Psoas muscle (tissue), 7 donors: ENCODE measurements at regions not wholly inside any gene's neighbourhood (a gene's known extent, or its start where the extent isn't known, plus 50 kb on each side); places are given as distances from the start of the nearest gene placed in this dataset.

Experiments
- ATAC-seq, 4 donors: fragments of 200-7000 bp; cut with Tn5 transposase; one replicate each; pipeline ENCODE4 v1.9.1; 2020; ENCODE audit warnings: moderate library complexity in 3 of 4, mild to moderate bottlenecking in 2 of 4
- DNase-seq, 2 donors: peaks; one replicate each; pipeline ENCODE4 v3.0.0-alpha.2; 2020
- H3K27ac ChIP-seq: fragments of 200-600 bp; one replicate; pipeline ENCODE4 v1.8.0; 2022
- H3K27me3 ChIP-seq, 3 donors: fragments of 200-600 bp in 1 of 3; one replicate each; pipeline versions ENCODE4 v1.6.1 to v1.8.0; 2013 to 2022; ENCODE audit warnings: low read length in 2 of 3, mild to moderate bottlenecking in 2 of 3, moderate library complexity in 1 of 3; ENCODE audit not compliant: insufficient read depth in 3 of 3
- H3K36me3 ChIP-seq, 2 donors: fragments of 200-600 bp in 1 of 2; one replicate each; pipeline versions ENCODE4 v1.6.1 to v1.8.0; 2013 to 2022; ENCODE audit warnings: low read depth in 1 of 2, mild to moderate bottlenecking in 1 of 2, moderate library complexity in 1 of 2; ENCODE audit not compliant: insufficient read depth in 1 of 2
- H3K4me1 ChIP-seq: fragments of 200-600 bp; one replicate; pipeline ENCODE4 v1.8.0; 2022
- H3K4me3 ChIP-seq: fragments of 200-600 bp; one replicate; pipeline ENCODE4 v1.8.0; 2022; ENCODE audit warnings: mild to moderate bottlenecking
- H3K9me3 ChIP-seq: fragments of 200-600 bp; one replicate; pipeline ENCODE4 v1.8.0; 2022
- WGBS, 3 donors: extraction: QIAGEN DNeasy Blood & Tissue Kit; methylation state at CpG; one replicate each; pipeline versions ENCODE4 v1.1.6 to v1.1.7; 2013; 5-methylcytosine and 5-hydroxymethylcytosine counted together
- intact Hi-C, 2 donors: fragments of 100-400 bp; cut with DNase I; formaldehyde crosslinking; loops; one replicate each; pipeline versions ENCODE4 v1.11.0 to v1.14.2; 2022
- TF ChIP-seq, protein P1 (sequence below): fragments of 200-600 bp; IDR thresholded peaks from one replicate; pipeline ENCODE4 v1.8.0; 2022; ENCODE audit warnings: antibody characterized with exemption
- donor health status: healthy with polysubstance abuse.
- donor health status: DM: no; HTN: no; CAD: no; lungs with moderate emphysema.
- donor health status: Bipolar disorder and iron deficiency.
- donor health status: healthy.
- donor health status: DM: yes; HTN: yes; CAD: no.
- donor health status: DM: no; HTN: no; CAD: no.
- donor health status: DM: yes; HTN: yes; CAD: no.

DNA sequence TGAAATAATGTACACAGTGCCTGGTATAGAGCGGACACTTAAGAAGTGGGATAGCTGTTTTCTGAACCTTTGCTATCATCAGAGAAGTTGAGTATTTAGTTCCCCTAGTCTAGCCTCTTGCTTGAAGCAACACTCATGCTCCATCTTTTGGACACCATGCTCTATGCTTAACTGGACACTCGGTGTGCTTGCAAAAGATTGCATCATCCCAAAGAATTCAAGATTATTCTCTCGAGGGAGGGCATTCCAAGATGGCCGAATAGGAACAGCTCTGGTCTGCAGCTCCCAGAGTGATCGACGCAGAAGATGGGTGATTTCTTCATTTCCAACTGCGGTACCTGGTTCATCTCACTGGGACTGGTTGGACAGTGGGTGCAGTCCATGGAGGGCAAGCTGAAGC, 143.9 kb upstream of the FSHR start:
- intact Hi-C loops, result no loop called here
- DNase-seq (no peak), ATAC-seq (no peak)
- no peaks in the 10 kb centered on the region for H3K9me3 ChIP-seq
- H3K4me1 ChIP-seq, result no peaks in the 10 kb centered on the region
- TF ChIP-seq, protein P1, sequence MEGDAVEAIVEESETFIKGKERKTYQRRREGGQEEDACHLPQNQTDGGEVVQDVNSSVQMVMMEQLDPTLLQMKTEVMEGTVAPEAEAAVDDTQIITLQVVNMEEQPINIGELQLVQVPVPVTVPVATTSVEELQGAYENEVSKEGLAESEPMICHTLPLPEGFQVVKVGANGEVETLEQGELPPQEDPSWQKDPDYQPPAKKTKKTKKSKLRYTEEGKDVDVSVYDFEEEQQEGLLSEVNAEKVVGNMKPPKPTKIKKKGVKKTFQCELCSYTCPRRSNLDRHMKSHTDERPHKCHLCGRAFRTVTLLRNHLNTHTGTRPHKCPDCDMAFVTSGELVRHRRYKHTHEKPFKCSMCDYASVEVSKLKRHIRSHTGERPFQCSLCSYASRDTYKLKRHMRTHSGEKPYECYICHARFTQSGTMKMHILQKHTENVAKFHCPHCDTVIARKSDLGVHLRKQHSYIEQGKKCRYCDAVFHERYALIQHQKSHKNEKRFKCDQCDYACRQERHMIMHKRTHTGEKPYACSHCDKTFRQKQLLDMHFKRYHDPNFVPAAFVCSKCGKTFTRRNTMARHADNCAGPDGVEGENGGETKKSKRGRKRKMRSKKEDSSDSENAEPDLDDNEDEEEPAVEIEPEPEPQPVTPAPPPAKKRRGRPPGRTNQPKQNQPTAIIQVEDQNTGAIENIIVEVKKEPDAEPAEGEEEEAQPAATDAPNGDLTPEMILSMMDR, result no peak
- no peaks in the 10 kb centered on the region for H3K27me3 ChIP-seq
- no peak overlapping the region for H3K4me3 ChIP-seq
- no peak overlapping the region for H3K27ac ChIP-seq
- WGBS, 3 donors, result 87 to 89% (median 89%) methylated on average over 7 of the region's 7 CpGs
- H3K36me3 ChIP-seq, result no peaks in the 10 kb centered on the region

- Histone ChIP-seq H3K4me1 (no peaks in the 10 kb centered on the region), H3K36me3 (no peaks in the 10 kb centered on the region), H3K4me3 (no peak overlapping the region), H3K27me3 (no peaks in the 10 kb centered on the region), H3K9me3 (no peaks in the 10 kb centered on the region), H3K27ac (no peak overlapping the region)
- no peak for DNase-seq
- TF ChIP-seq, protein P1, result no peak
- intact Hi-C loops, result no loop called here
- no peak for ATAC-seq
- WGBS, 3 donors, result 69 to 72% (median 72%) methylated on average over 6 of the region's 6 CpGs
Observed at GRCh38 chr2:49296107-49296867, 142.0 kb upstream of the FSHR start.

GRCh38 chr2:49294225-49294624, 139.9 kb upstream of the FSHR start:
- DNase-seq, result no peak
- Histone ChIP-seq H3K27me3 (no peaks in the 10 kb centered on the region), H3K27ac (no peak overlapping the region), H3K36me3 (no peaks in the 10 kb centered on the region), H3K4me1 (no peaks in the 10 kb centered on the region), H3K4me3 (no peak overlapping the region), H3K9me3 (no peaks in the 10 kb centered on the region)
- intact Hi-C loops, result no loop called here
- no peak for ATAC-seq
- TF ChIP-seq, protein P1, result no peak

DNA sequence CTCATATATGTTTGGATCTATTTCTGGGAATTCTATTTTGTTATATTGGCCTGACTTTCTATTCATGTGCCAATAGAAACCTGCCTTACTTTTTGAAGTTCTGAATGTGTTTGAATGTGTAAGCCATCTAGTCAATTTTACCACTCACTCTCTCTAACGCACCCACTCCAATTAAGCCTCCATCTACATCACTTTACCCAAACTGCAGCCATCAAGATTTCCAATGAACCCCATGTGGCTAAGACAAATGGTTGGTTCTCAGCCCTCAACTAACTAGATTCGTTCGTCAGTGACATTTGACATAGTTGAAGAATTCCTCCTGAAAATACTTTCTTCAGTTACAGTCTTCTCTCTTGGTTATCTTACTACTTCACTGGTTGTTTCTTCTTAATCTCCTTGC, 137.3 kb upstream of the FSHR start:
- ATAC-seq, result no peak
- Histone ChIP-seq H3K9me3 (no peaks in the 10 kb centered on the region), H3K36me3 (no peaks in the 10 kb centered on the region), H3K27ac (no peak overlapping the region), H3K27me3 (no peaks in the 10 kb centered on the region), H3K4me1 (no peaks in the 10 kb centered on the region), H3K4me3 (no peak overlapping the region)
- TF ChIP-seq, protein P1, result no peak
- no peak for DNase-seq
- 53 to 77% (median 56%) methylated on average over 3 of the region's 3 CpGs for WGBS, 3 donors
- intact Hi-C loops, result no loop called here

GRCh38 chr2:49289711-49290110, 135.4 kb upstream of the FSHR start:
- H3K4me3 ChIP-seq, result no peak overlapping the region
- 85 to 91% (median 88%) methylated on average over 2 of the region's 2 CpGs for WGBS, 3 donors
- TF ChIP-seq, protein P1, result no peak
- no peaks in the 10 kb centered on the region for H3K9me3 ChIP-seq
- no peaks in the 10 kb centered on the region for H3K36me3 ChIP-seq
- no peak overlapping the region for H3K27ac ChIP-seq
- intact Hi-C loops, result loop anchor here in 1 of 2 donors (5.0 kb wide), 1 partner anchor 582 kb away; no protein-coding TSS in a partner anchor
- H3K4me1 ChIP-seq, result no peaks in the 10 kb centered on the region
- ATAC-seq, result no peak
- DNase-seq, result no peak
- no peaks in the 10 kb centered on the region for H3K27me3 ChIP-seq
